Mucosa of rectum (tissue), 2 donors: ENCODE measurements at regions not wholly inside any gene's neighbourhood (a gene's known extent, or its start where the extent isn't known, plus 50 kb on each side); places are given as distances from the start of the nearest gene placed in this dataset.
"Not testable (repeated sequence)": the region's sequence is repeated elsewhere in the genome, so short reads cannot be mapped to it uniquely, and the experiment has no call there.

Source experiments
- H3K27ac ChIP-seq, 2 donors: one replicate each; pipeline ENCODE4 v1.7.0; 2013; ENCODE audit warnings: inconsistent platforms in 2 of 2, low read depth in 2 of 2, low read length in 2 of 2
- H3K27me3 ChIP-seq, 2 donors: one replicate each; pipeline ENCODE4 v1.7.0; 2013; ENCODE audit warnings: low read length in 2 of 2; ENCODE audit not compliant: control insufficient read depth in 2 of 2, insufficient read depth in 2 of 2
- H3K36me3 ChIP-seq, 2 donors: one replicate each; pipeline ENCODE4 v1.7.0; 2013; ENCODE audit warnings: low read length in 2 of 2; ENCODE audit not compliant: control insufficient read depth in 2 of 2, insufficient read depth in 2 of 2
- H3K4me1 ChIP-seq, 2 donors: one replicate each; pipeline ENCODE4 v1.7.0; 2013; ENCODE audit warnings: low read length in 2 of 2, mild to moderate bottlenecking in 1 of 2; ENCODE audit not compliant: control insufficient read depth in 2 of 2, insufficient read depth in 2 of 2
- H3K4me3 ChIP-seq, 2 donors: one replicate each; pipeline ENCODE4 v1.7.0; 2013; ENCODE audit warnings: low read length in 2 of 2
- H3K9ac ChIP-seq, 2 donors: one replicate each; pipeline ENCODE4 v1.7.0; 2013; ENCODE audit warnings: low read length in 2 of 2, low read depth in 1 of 2, mild to moderate bottlenecking in 1 of 2
- H3K9me3 ChIP-seq, 2 donors: one replicate each; pipeline ENCODE4 v1.7.0; 2013; ENCODE audit warnings: low read length in 2 of 2; ENCODE audit not compliant: control insufficient read depth in 2 of 2
- donor health status: healthy.
- donor health status: Normal muscosa, but diverticular disease.

DNA sequence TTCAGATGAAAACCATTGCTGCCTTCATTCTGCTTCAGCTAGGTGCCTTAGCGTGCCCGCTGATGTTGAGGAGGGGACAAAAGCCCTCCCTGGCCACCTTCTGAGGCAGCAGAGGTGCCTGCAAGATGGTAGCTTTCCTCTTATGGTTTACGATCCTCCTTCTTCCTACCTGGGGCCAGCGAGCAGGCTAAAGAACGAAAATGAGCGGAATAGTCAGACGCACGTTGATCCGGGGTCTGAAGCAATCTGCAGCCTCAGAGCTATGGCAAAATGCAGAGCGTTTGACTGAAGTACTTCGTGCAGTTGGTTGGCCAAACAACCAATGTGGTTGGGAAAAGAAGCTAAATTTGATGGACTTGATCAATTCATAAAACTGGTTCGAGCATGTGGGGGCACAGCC, 95.5 kb downstream of the GATA3 start:
- H3K27ac ChIP-seq, result no peak overlapping the region
- H3K27me3 ChIP-seq, result no peaks in the 10 kb centered on the region
- H3K9ac ChIP-seq, result no peak overlapping the region
- H3K9me3 ChIP-seq, result no peaks in the 10 kb centered on the region
- no peaks in the 10 kb centered on the region for H3K4me1 ChIP-seq
- H3K4me3 ChIP-seq, result no peak overlapping the region
- H3K36me3 ChIP-seq, result no peaks in the 10 kb centered on the region

- Histone ChIP-seq H3K4me3 (no peak overlapping the region), H3K27ac (no peak overlapping the region), H3K36me3 (no peaks in the 10 kb centered on the region), H3K4me1 (no peaks in the 10 kb centered on the region), H3K9ac (no peak overlapping the region), H3K9me3 (no peaks in the 10 kb centered on the region), H3K27me3 (no peaks in the 10 kb centered on the region)
Observed at GRCh38 chr10:8150401-8150905, 96.0 kb downstream of the GATA3 start.

DNA sequence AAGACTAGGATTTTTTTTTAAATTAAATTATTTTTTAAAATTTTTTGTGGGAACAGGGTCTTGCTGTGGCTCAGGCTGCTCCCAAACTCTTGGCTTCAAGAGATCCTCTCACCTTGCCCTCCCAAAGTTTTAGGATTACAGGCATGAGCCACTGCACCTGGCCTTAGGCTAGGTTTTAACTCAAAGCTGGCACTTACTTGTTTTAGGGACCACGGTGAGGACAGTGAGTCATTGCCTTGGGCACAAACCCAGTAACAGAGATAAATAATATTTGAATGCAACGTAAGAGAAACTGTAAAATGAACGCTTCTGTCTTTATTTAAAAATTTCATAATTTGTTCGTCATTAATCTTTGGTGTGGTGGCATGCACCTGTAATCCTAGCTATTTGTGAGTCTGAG, 96.6 kb downstream of the GATA3 start:
- Histone ChIP-seq H3K4me3 (no peak overlapping the region), H3K27me3 (no peaks in the 10 kb centered on the region), H3K9me3 (no peaks in the 10 kb centered on the region), H3K27ac (no peak overlapping the region), H3K4me1 (no peaks in the 10 kb centered on the region), H3K9ac (no peak overlapping the region), H3K36me3 (no peaks in the 10 kb centered on the region)

DNA sequence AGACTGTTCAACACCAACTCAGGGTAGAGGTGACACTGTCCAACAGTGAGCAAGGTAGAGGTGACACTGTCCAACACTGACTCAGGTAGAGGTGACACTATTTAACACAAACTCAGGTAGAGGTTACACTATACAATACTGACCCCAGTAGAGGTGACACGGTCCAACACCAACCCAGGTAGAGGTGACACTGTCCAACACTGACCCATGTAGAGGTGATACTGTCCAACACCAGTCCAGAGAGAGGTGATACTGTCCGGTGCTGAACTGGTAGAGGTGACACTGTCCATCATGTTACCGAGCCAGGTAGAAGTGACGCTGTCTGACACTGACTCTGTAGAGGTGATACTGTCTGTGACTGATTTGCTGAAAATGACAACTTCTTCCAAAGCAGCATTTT, 102.4 kb downstream of the GATA3 start:
- Histone ChIP-seq H3K36me3 (no peaks in the 10 kb centered on the region), H3K27me3 (no peaks in the 10 kb centered on the region), H3K9ac (no peak overlapping the region), H3K4me3 (no peak overlapping the region), H3K4me1 (no peaks in the 10 kb centered on the region), H3K9me3 (no peaks in the 10 kb centered on the region), H3K27ac (no peak overlapping the region)

GRCh38 chr10:8158193-8159071, 103.9 kb downstream of the GATA3 start:
- no peak overlapping the region for H3K9ac ChIP-seq
- H3K27me3 ChIP-seq, result no peaks in the 10 kb centered on the region
- H3K9me3 ChIP-seq, result no peaks in the 10 kb centered on the region
- no peaks in the 10 kb centered on the region for H3K36me3 ChIP-seq
- no peaks in the 10 kb centered on the region for H3K4me1 ChIP-seq
- H3K4me3 ChIP-seq, result no peak overlapping the region
- no peak overlapping the region for H3K27ac ChIP-seq

DNA sequence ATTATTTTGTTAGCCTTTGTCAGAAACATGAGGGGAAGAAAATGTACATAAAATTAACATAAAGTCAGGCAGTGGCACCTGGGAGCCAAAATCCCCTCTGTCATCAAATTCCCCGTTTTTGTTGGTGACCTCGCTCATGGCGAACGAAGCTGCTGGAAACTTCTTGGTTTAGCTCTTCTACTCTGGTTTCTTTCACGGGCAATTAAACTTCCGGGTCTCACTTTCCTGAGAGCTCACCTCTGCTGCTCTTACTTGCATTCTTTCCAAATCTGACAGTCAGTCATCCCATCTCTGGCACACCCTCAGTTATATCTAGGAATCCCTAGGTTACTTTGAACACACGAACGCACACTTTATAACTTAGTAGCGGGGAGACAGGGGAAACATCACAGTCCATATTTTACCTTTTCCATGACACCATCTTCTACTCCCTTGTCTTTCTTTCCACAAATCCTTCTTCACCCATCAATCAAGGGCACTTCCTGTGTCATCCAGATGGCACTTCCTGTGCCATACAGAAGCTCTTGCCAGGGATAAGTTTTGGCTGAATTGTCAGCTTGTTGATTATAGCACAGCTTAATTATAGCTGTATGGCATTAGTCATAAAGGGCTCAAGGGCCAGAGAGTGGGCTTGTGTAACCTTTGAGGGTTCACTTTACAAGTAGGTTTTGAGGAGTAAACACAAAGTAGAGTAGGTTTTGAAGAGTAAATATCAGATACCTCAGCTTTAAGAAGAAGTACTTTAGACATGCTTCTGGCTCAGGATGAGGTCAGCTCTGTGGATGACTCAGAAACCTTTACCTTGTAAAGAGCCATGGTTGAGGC, 105.1 kb downstream of the GATA3 start:
- Histone ChIP-seq H3K9ac (no peak overlapping the region), H3K4me1 (no peaks in the 10 kb centered on the region), H3K27me3 (no peaks in the 10 kb centered on the region), H3K36me3 (no peaks in the 10 kb centered on the region), H3K9me3 (no peaks in the 10 kb centered on the region), H3K27ac (no peak overlapping the region), H3K4me3 (no peak overlapping the region)

DNA sequence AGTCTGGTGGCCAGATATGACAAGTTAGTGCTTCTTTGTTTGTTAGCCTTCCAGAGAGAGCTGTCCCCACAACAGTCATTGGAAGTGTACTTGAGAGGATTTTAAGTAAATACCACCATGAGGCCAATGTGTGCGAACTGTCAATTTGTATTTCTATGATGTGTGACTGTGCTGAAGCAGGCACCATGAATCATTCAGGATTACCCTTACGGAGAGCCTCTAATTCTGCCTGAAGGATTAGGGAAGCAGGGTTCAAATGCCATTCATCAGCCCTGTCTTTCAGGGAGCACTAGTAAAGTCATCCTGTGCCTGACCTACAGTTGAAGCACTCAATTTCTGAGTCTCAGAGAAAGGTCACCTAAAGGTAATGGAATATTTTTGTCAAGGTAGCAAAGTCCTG, 109.3 kb downstream of the GATA3 start:
- no peak overlapping the region for H3K4me3 ChIP-seq
- no peaks in the 10 kb centered on the region for H3K27me3 ChIP-seq
- H3K27ac ChIP-seq, result no peak overlapping the region
- no peaks in the 10 kb centered on the region for H3K36me3 ChIP-seq
- no peaks in the 10 kb centered on the region for H3K9me3 ChIP-seq
- H3K9ac ChIP-seq, result no peak overlapping the region
- no peaks in the 10 kb centered on the region for H3K4me1 ChIP-seq

DNA sequence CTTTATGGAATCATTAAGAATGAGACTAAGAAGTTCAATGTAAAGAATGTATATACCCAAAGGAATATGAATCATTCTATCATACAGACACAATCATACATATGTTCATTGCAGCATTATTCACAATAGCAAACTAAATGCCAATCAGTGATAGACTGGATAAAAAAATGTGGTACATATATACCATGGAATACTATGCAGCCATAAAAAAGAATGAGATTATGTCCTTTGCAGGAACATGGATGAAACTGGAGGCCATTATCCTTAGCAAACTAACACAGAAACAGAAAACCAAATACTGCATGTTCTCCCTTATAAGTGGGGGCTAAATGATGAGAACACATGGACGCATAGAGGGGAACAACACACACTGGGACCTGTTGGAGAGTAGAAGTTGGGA, 110.2 kb downstream of the GATA3 start:
- H3K27me3 ChIP-seq, H3K9me3 ChIP-seq, H3K4me3 ChIP-seq, H3K4me1 ChIP-seq, H3K27ac ChIP-seq, H3K36me3 ChIP-seq, H3K9ac ChIP-seq: not testable (repeated sequence)

DNA sequence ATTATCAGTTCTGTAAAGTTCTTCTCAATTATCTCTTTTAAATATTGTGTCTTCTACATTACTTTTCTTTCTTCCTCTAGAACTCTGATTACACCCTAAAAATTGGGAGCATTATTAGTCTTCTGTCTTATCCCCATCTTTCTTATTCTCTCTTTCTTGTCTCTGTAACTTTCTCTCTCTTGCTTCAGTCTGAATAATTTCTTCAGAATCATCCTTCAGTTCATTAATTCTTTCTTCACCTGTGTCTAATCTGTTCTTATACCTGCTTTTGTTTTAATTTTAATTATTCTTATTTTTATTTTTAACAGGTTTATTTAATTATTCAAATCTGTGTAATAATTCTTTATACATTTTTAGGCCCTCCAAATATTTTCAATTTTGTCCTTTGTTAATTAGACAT, 114.3 kb downstream of the GATA3 start:
- no peaks in the 10 kb centered on the region for H3K27me3 ChIP-seq
- H3K9me3 ChIP-seq, result no peaks in the 10 kb centered on the region
- no peaks in the 10 kb centered on the region for H3K4me1 ChIP-seq
- no peak overlapping the region for H3K9ac ChIP-seq
- H3K4me3 ChIP-seq, result no peak overlapping the region
- H3K36me3 ChIP-seq, result no peaks in the 10 kb centered on the region
- no peak overlapping the region for H3K27ac ChIP-seq

- Histone ChIP-seq H3K4me1 (no peaks in the 10 kb centered on the region), H3K9ac (no peak overlapping the region), H3K27ac (no peak overlapping the region), H3K36me3 (no peaks in the 10 kb centered on the region), H3K4me3 (no peak overlapping the region), H3K9me3 (no peaks in the 10 kb centered on the region), H3K27me3 (no peaks in the 10 kb centered on the region)
Observed at GRCh38 chr10:8171008-8171407, 116.5 kb downstream of the GATA3 start.
